ENCODE measurements at regions not wholly inside any gene's neighbourhood (a gene's known extent, or its start where the extent isn't known, plus 50 kb on each side); places are given as distances from the start of the nearest gene placed in this dataset.

DNA sequence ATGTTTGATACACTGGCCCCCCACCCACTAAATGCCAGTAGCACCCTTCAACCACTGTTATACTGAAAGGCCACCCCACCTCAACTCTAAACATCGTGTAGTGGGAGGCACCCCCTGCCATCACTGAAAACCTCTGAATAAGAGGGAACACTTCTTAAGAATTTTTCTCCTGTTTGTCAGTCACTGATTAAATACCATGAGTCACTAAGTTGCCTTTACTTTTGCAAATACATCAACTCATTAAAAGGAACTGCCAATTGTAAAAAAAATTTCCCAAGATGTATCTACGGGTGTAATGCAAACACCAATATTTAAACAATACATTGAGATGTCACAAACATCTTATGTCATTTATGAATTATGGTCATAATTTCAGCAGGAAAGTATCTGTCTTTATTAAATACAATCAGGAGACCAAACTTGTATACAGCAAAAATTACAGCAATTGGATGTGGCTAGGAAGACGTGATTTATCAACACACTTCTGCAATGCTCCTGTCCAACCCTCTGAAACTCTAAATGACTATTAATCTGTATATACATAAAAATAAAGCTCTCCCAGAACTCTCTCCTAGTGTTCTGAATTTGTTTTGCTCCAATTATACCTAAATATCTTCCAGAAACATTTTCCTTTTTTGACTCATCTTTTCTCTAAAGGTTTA, 144.1 kb upstream of the STK17B start:
- 54 to 61% methylated on average over 3 of the region's 3 CpGs for WGBS, 2 donors
- Histone ChIP-seq H3K4me3 (no peak overlapping the region), H3K27ac (no peak overlapping the region), H3K27me3 (no peaks in the 10 kb centered on the region), H3K9me3 (no peaks in the 10 kb centered on the region), H3K36me3 (replicated peaks in 1 of 2; ENCODE audit: insufficient read depth in 1 of 2, low read depth in 2 of 2) (no peaks in the 10 kb centered on the region), H3K4me1 (no peaks in the 10 kb centered on the region)
- no peak for ATAC-seq
- TF ChIP-seq POLR2A (IDR thresholded peaks at IDR 0.05): no peak
- TF ChIP-seq, protein P1, sequence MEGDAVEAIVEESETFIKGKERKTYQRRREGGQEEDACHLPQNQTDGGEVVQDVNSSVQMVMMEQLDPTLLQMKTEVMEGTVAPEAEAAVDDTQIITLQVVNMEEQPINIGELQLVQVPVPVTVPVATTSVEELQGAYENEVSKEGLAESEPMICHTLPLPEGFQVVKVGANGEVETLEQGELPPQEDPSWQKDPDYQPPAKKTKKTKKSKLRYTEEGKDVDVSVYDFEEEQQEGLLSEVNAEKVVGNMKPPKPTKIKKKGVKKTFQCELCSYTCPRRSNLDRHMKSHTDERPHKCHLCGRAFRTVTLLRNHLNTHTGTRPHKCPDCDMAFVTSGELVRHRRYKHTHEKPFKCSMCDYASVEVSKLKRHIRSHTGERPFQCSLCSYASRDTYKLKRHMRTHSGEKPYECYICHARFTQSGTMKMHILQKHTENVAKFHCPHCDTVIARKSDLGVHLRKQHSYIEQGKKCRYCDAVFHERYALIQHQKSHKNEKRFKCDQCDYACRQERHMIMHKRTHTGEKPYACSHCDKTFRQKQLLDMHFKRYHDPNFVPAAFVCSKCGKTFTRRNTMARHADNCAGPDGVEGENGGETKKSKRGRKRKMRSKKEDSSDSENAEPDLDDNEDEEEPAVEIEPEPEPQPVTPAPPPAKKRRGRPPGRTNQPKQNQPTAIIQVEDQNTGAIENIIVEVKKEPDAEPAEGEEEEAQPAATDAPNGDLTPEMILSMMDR (IDR thresholded peaks at IDR 0.05): no peak
- no peak for DNase-seq
- intact Hi-C loops (cut with DNase I): no loop called here

DNA sequence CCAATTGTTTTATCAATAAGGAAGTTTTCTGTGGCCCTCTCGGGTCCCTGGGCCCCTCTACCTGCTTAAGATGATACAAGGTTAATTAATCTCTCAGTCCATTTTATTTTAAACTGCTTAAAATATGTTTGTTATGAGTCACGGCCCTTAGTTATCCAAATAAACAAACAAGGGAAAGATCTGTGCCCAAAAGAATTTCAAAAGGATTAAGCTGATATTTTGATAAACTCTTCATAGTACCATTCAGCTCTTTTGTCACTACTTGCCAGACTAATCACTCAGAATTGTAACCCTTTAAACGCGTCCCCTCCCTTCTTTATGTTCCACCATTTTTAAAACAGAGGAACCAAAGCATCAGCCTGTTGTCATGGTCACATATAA, 144.7 kb upstream of the STK17B start:
- ATAC-seq: no peak
- no peak overlapping the region for H3K4me3 ChIP-seq
- no peak for DNase-seq
- WGBS, 2 donors: 63 to 76% methylated on average over 4 of the region's 4 CpGs
- no peaks in the 10 kb centered on the region for H3K27me3 ChIP-seq
- H3K27ac ChIP-seq: no peak overlapping the region
- TF ChIP-seq, protein P1 (IDR thresholded peaks at IDR 0.05): no peak
- TF ChIP-seq POLR2A (IDR thresholded peaks at IDR 0.05): no peak
- intact Hi-C loops (cut with DNase I): no loop called here
- H3K9me3 ChIP-seq: no peaks in the 10 kb centered on the region
- no peaks in the 10 kb centered on the region for H3K36me3 ChIP-seq (replicated peaks in 1 of 2; ENCODE audit: insufficient read depth in 1 of 2, low read depth in 2 of 2)
- H3K4me1 ChIP-seq: no peaks in the 10 kb centered on the region

DNA sequence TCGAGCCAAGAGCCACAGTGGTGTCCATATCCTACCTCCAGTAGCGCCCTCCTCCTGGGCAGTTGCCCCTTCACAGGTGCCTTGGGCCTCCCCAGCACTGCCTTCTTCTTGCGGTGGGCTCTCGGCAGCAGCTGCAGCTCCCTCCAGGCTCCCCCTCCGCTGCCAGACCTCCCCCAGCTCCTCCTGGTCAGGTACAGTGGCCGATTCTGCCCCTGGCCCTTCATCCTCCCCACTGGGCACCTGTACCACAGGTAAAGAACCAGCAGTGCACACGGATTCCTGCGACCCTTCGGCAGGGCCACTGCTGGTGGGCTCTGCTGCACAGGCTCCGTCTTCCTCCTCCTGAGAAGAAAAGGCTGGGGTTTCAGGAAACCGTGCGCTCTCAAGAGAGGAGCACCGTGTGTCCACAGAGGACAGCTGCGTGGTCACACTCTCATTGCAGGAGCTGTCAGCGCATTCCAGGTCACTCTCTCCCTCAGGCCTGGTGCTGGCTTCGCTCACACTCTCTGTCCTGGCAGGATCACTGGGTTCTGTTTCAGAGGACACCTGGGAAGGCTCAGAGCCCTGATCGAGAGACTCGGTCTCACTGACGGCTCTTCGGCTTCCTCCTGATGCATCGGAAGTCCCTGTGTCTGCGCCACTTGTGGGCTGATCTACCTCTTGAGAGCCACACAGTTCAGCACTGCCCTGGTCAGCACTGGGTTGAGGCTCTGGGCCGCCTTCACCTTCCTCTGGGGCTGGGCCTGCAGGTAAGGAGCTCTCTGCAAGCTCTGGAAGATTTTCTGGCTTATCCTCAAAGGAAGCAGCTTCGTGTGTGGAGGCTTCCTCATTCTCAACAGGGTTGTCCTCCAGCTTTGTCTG, 147.4 kb upstream of the STK17B start:
- Histone ChIP-seq H3K4me3 (no peak overlapping the region), H3K9me3 (no peaks in the 10 kb centered on the region), H3K27me3 (no peaks in the 10 kb centered on the region), H3K27ac (no peak overlapping the region), H3K4me1 (no peaks in the 10 kb centered on the region), H3K36me3 (replicated peaks in 1 of 2; ENCODE audit: insufficient read depth in 1 of 2, low read depth in 2 of 2) (no peaks in the 10 kb centered on the region)
- DNase-seq: no peak
- WGBS, 2 donors: 73 to 74% methylated on average over 21 to 24 of the region's 24 CpGs
- no peak for TF ChIP-seq POLR2A (IDR thresholded peaks at IDR 0.05)
- TF ChIP-seq, protein P1 (IDR thresholded peaks at IDR 0.05): no peak
- no peak for ATAC-seq
- intact Hi-C loops (cut with DNase I): no loop called here

DNA sequence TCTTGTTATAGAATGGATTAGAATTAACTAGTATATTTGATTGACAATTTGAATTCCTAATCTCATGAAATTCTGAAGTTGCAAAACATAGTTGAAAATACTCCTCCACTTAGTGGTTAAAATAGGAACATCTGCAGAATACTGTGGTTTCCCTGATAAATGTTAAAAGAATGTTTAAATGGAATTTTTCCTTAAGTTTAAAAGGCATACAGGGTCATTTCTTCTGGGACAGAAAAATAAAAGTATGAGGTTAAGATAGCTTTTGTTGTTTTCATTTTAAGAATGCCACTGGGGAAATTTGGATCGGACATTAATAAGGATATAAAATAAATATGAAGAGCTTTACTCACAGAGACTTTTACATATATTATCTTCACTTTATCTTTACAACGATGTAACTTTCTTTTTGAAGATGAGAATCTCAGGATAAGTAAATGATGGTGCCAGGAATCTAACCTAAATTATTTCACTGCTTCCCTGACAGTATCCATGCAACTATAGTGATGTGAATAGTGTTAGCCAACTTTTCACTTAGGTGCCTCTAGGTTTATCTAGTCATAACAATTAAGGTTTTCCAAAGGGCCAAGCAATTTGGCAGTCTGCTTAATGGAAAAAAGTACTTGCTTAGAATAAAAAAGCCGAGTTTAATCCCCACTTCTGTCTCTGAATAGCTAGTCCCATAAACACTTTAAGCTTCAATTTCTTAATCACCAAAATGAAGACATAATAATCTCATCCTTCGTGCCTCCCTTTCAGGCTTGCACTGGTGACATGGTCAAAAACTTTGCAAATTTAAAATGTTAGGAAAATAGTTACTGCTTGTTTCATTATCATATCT, 151.8 kb upstream of the STK17B start:
- no peak overlapping the region for H3K27ac ChIP-seq
- TF ChIP-seq, protein P1 (IDR thresholded peaks at IDR 0.05): no peak
- TF ChIP-seq POLR2A (IDR thresholded peaks at IDR 0.05): no peak

More for the DNA sequence above, 151.8 kb upstream of the STK17B start:
- ATAC-seq (no peak), DNase-seq (no peak)
- Histone ChIP-seq H3K9me3 (no peaks in the 10 kb centered on the region), H3K27me3 (peaks cover 0 to 4% of the 10 kb centered on the region in 2 donors), H3K4me3 (no peak overlapping the region), H3K4me1 (no peaks in the 10 kb centered on the region), H3K36me3 (replicated peaks in 1 of 2; ENCODE audit: insufficient read depth in 1 of 2, low read depth in 2 of 2) (no peaks in the 10 kb centered on the region)
- intact Hi-C loops (cut with DNase I): no loop called here
- WGBS, 2 donors: 61 to 65% methylated on average over 4 of the region's 4 CpGs
